ENCODE measurements at regions not wholly inside any gene's neighbourhood (a gene's known extent, or its start where the extent isn't known, plus 50 kb on each side); places are given as distances from the start of the nearest gene placed in this dataset.

GRCh38 chr17:69608141-69608540, 193.6 kb downstream of the MAP2K6 start:
- TF ChIP-seq CTCF (IDR thresholded peaks at IDR 0.05) (no peak), POLR2A (IDR thresholded peaks at IDR 0.05) (no peak)

All from adrenal gland (tissue), 5 donors.